SK-N-MC (cell line): ENCODE measurements at regions not wholly inside any gene's neighbourhood (a gene's known extent, or its start where the extent isn't known, plus 50 kb on each side); places are given as distances from the start of the nearest gene placed in this dataset.

Experiments
- EZH2 ChIP-seq: fragments of 200-600 bp; sonication (generic); IDR thresholded peaks from one replicate; pipeline ENCODE4 v1.6.1; 2017; ENCODE audit warnings: antibody characterized with exemption
- FOXP2 ChIP-seq: optimal IDR thresholded peaks from 2 replicates; pipeline ENCODE3; 2011; ENCODE audit warnings: mild to moderate bottlenecking, moderate library complexity; ENCODE audit not compliant: insufficient read depth; ENCODE audit errors: extremely low read length, control extremely low read depth
- POLR2AphosphoS5 ChIP-seq: IDR thresholded peaks from 2 replicates; pipeline ENCODE4 v1.6.1; 2012; ENCODE audit warnings: mild to moderate bottlenecking, low read depth, low read length, borderline replicate concordance

GRCh38 chr19:30148803-30149202 lies 206.8 kb downstream of the URI1 start:
- TF ChIP-seq POLR2AphosphoS5 (no peak), EZH2 (no peak), FOXP2 (no peak)
